ENCODE measurements at regions not wholly inside any gene's neighbourhood (a gene's known extent, or its start where the extent isn't known, plus 50 kb on each side); places are given as distances from the start of the nearest gene placed in this dataset.

- Histone ChIP-seq H4K20me1 (ENCODE audit: control insufficient read depth, extremely low read depth, insufficient read depth, low read length) (no peaks in the 10 kb centered on the region), H3K9ac (ENCODE audit: insufficient read depth, low read length) (no peak overlapping the region), H3K4me2 (ENCODE audit: extremely low read depth, insufficient read depth, low read length) (no peak overlapping the region), H2AFZ (ENCODE audit: low read length) (no peak overlapping the region), H3K4me1 (ENCODE audit: control insufficient read depth, extremely low read depth, insufficient read depth, low read length) (no peaks in the 10 kb centered on the region), H3K79me2 (ENCODE audit: control insufficient read depth, insufficient read depth, low read length) (no peaks in the 10 kb centered on the region), H3K4me3 (replicated peaks in 1 of 4; ENCODE audit: control extremely low read depth in 1 of 4, insufficient read depth in 1 of 4, low read depth in 3 of 4, low read length in 4 of 4) (no peak overlapping the region), H3K27me3 (ENCODE audit: control insufficient read depth, insufficient read depth, low read length) (no peaks in the 10 kb centered on the region), H3K9me3 (ENCODE audit: control insufficient read depth, insufficient read depth, low read depth, low read length) (no peaks in the 10 kb centered on the region), H3K27ac (ENCODE audit: insufficient read depth, low read length) (no peak overlapping the region), H3K36me3 (ENCODE audit: control insufficient read depth, insufficient read depth, low read length) (no peaks in the 10 kb centered on the region)
- TF ChIP-seq EZH2 (IDR thresholded peaks at IDR 0.05; ENCODE audit: low read length, missing control alignments) (no peak), CTCF (conservative IDR thresholded peaks at IDR 0.05 in 1 of 2, IDR thresholded peaks at IDR 0.05 in 1 of 2; ENCODE audit: low read depth in 1 of 2, low read length in 2 of 2) (no peak)
- DNase-seq (ENCODE audit: low read depth in 2 of 2), result no peak
Measured at GRCh38 chr5:29853711-29854220, 1339.7 kb upstream of the CDH6 start.

- TF ChIP-seq EZH2 (IDR thresholded peaks at IDR 0.05; ENCODE audit: low read length, missing control alignments) (no peak), CTCF (conservative IDR thresholded peaks at IDR 0.05 in 1 of 2, IDR thresholded peaks at IDR 0.05 in 1 of 2; ENCODE audit: low read depth in 1 of 2, low read length in 2 of 2) (no peak)
- H3K36me3 ChIP-seq (ENCODE audit: control insufficient read depth, insufficient read depth, low read length), result no peaks in the 10 kb centered on the region
- H3K4me1 ChIP-seq (ENCODE audit: control insufficient read depth, extremely low read depth, insufficient read depth, low read length), result no peaks in the 10 kb centered on the region
- H2AFZ ChIP-seq (ENCODE audit: low read length), result no peak overlapping the region
- no peak for DNase-seq (ENCODE audit: low read depth in 2 of 2)
- no peaks in the 10 kb centered on the region for H3K27me3 ChIP-seq (ENCODE audit: control insufficient read depth, insufficient read depth, low read length)
- no peak overlapping the region for H3K4me2 ChIP-seq (ENCODE audit: extremely low read depth, insufficient read depth, low read length)
- H3K9me3 ChIP-seq (ENCODE audit: control insufficient read depth, insufficient read depth, low read depth, low read length), result no peaks in the 10 kb centered on the region
- H3K79me2 ChIP-seq (ENCODE audit: control insufficient read depth, insufficient read depth, low read length), result no peaks in the 10 kb centered on the region
- H4K20me1 ChIP-seq (ENCODE audit: control insufficient read depth, extremely low read depth, insufficient read depth, low read length), result no peaks in the 10 kb centered on the region
- H3K9ac ChIP-seq (ENCODE audit: insufficient read depth, low read length), result no peak overlapping the region
- H3K27ac ChIP-seq (ENCODE audit: insufficient read depth, low read length), result no peak overlapping the region
- H3K4me3 ChIP-seq (replicated peaks in 1 of 4; ENCODE audit: control extremely low read depth in 1 of 4, insufficient read depth in 1 of 4, low read depth in 3 of 4, low read length in 4 of 4), result no peak overlapping the region
Measured at GRCh38 chr5:29852329-29852728, 1341.2 kb upstream of the CDH6 start.

GRCh38 chr5:29845206-29845605, 1348.3 kb upstream of the CDH6 start:
- no peaks in the 10 kb centered on the region for H3K36me3 ChIP-seq (ENCODE audit: control insufficient read depth, insufficient read depth, low read length)
- no peak overlapping the region for H3K27ac ChIP-seq (ENCODE audit: insufficient read depth, low read length)
- no peaks in the 10 kb centered on the region for H4K20me1 ChIP-seq (ENCODE audit: control insufficient read depth, extremely low read depth, insufficient read depth, low read length)
- H3K9me3 ChIP-seq (ENCODE audit: control insufficient read depth, insufficient read depth, low read depth, low read length), result no peaks in the 10 kb centered on the region
- H2AFZ ChIP-seq (ENCODE audit: low read length), result no peak overlapping the region
- H3K4me3 ChIP-seq (replicated peaks in 1 of 4; ENCODE audit: control extremely low read depth in 1 of 4, insufficient read depth in 1 of 4, low read depth in 3 of 4, low read length in 4 of 4), result no peak overlapping the region
- TF ChIP-seq EZH2 (IDR thresholded peaks at IDR 0.05; ENCODE audit: low read length, missing control alignments), result no peak
- no peak for TF ChIP-seq CTCF (conservative IDR thresholded peaks at IDR 0.05 in 1 of 2, IDR thresholded peaks at IDR 0.05 in 1 of 2; ENCODE audit: low read depth in 1 of 2, low read length in 2 of 2)
- DNase-seq (ENCODE audit: low read depth in 2 of 2), result no peak
- H3K27me3 ChIP-seq (ENCODE audit: control insufficient read depth, insufficient read depth, low read length), result no peaks in the 10 kb centered on the region
- no peaks in the 10 kb centered on the region for H3K79me2 ChIP-seq (ENCODE audit: control insufficient read depth, insufficient read depth, low read length)
- H3K4me2 ChIP-seq (ENCODE audit: extremely low read depth, insufficient read depth, low read length), result no peak overlapping the region
- H3K9ac ChIP-seq (ENCODE audit: insufficient read depth, low read length), result no peak overlapping the region
- no peaks in the 10 kb centered on the region for H3K4me1 ChIP-seq (ENCODE audit: control insufficient read depth, extremely low read depth, insufficient read depth, low read length)

Data from fibroblast of lung (primary cell).